Left cardiac atrium (tissue), 4 donors: ENCODE measurements at regions not wholly inside any gene's neighbourhood (a gene's known extent, or its start where the extent isn't known, plus 50 kb on each side); places are given as distances from the start of the nearest gene placed in this dataset.
A peak's percentile ranks its signal among the peaks of the same experiment; 100 is the strongest.

Source experiments
- ATAC-seq, 2 donors: fragments of 200-7000 bp; cut with Tn5 transposase; one replicate each; pipeline ENCODE4 v1.9.1; 2020; ENCODE audit warnings: mild to moderate bottlenecking in 2 of 2, moderate library complexity in 2 of 2
- DNase-seq: peaks from one replicate; pipeline ENCODE4 v3.0.0-alpha.2; 2020
- intact Hi-C, 2 donors: fragments of 100-400 bp; cut with DNase I; formaldehyde crosslinking; loops; one replicate each; pipeline versions ENCODE4 v1.14.1 to v1.15.1; 2022 to 2023
- donor health status: DM: no; HTN: yes; CAD: no.
- donor health status: DM: no; HTN: yes; CAD: no; lungs with severe emphysema.
- donor health status: DM: yes; HTN: yes; CAD: no.
- donor health status: Dilated cardiomyopathy.

- ATAC-seq, result peak in 1 of 2 donors; percentile 13
- DNase-seq, result no peak
- intact Hi-C loops, result loop anchor here in 1 of 2 donors (10.0 kb wide), 1 partner anchor 442 kb away; no protein-coding TSS in a partner anchor
These were observed 57.8 kb upstream of the NFASC start for GRCh38 chr1:204812842-204813241.

- ATAC-seq, result peak in 1 of 2 donors; percentile 6
- no peak for DNase-seq
- intact Hi-C loops, result loop anchor here in 1 of 2 donors (10.0 kb wide), 1 partner anchor 441 kb away; no protein-coding TSS in a partner anchor
These were observed 57.1 kb upstream of the NFASC start for GRCh38 chr1:204813522-204813921.

- ATAC-seq (peak; percentile 87 to 89), DNase-seq (peak; percentile 57)
- intact Hi-C loops, result loop anchor here in 1 of 2 donors (10.0 kb wide), 1 partner anchor 440 kb away; no protein-coding TSS in a partner anchor
These were observed 56.3 kb upstream of the NFASC start for GRCh38 chr1:204814166-204814884.

DNA sequence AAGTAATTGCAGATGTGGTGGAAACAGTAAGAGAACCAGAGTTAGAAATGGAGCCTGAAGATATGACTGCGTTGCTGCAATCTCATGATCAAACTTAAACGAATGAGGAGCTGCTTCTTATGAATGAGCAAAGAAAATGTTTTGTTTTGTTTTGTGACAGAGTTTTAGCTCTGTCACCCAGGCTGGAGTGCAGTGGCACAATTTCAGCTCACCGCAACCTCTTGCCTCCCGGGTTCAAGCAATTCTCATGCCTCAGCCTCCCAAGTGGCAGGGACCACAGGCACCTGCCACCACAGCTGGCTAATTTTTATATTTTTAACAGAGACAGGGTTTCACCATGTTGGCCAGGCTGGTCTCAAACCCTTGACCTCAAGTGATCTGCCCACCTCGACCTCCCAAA, 53.3 kb upstream of the NFASC start:
- intact Hi-C loops, result loop anchor here in 1 of 2 donors (10.0 kb wide), 1 partner anchor 437 kb away; no protein-coding TSS in a partner anchor
- no peak for ATAC-seq
- no peak for DNase-seq

DNA sequence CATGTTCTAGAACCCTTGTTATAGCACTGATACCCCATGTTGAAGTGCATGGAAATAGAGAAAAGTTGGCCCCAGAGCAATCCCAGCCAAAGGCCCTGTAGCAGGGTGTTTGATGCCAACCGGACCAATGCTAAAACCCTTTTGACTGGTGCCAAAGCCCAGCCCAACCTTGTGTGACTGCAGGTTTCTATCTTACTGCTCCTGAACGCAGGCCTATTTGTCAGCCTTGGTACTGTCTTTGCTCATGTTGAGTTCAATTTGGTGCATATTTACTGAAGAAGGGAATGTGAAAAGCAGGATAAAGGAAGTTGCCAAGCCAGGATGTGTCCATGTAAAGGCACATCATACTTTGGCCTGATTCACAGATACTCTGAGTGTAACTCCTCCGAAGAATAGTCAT, 51.7 kb upstream of the NFASC start:
- peak; percentile 49 to 72 for ATAC-seq
- intact Hi-C loops, result loop anchor here in 1 of 2 donors (10.0 kb wide), 1 partner anchor 436 kb away; no protein-coding TSS in a partner anchor
- no peak for DNase-seq

DNA sequence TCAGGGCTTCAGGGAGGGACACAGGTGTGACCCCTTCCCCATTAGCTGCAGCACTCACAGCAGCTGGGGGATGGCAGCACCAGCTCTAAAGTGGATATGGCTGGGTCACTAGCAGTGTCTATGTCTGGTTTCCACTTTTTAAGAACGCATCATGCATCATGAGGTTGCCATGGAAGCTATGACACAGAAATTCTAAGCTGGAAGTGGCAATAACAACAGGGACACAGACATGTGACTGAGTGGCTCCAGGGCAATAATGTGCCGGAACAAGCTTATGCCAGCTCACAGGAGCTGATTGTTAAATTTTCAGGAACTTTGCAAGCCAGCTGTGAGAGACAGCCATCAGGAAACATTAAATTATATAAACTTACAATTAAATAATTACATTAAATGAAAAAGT, 51.2 kb upstream of the NFASC start:
- ATAC-seq, result no peak
- intact Hi-C loops, result loop anchor here in 1 of 2 donors (10.0 kb wide), 1 partner anchor 435 kb away; no protein-coding TSS in a partner anchor

More for the DNA sequence above, 51.2 kb upstream of the NFASC start:
- DNase-seq, result no peak
